GM23338 (cell line): ENCODE measurements at regions not wholly inside any gene's neighbourhood (a gene's known extent, or its start where the extent isn't known, plus 50 kb on each side); places are given as distances from the start of the nearest gene placed in this dataset.

Experiments
- CREB1 ChIP-seq: fragments of 250-450 bp; sonication (Bioruptor Pico); IDR thresholded peaks from 2 replicates; pipeline ENCODE4 v1.5.0; 2020; ENCODE audit warnings: low read depth, mild to moderate bottlenecking, moderate library complexity
- CTCF ChIP-seq, 2 experiments: fragments of 200-600 bp in 1 of 2; sonication (generic) in 1 of 2; conservative IDR thresholded peaks; 2 replicates each; pipeline versions ENCODE4 v1.5.1 to v1.6.1; 2016 to 2017; ENCODE audit warnings: antibody characterized with exemption in 2 of 2, low read depth in 2 of 2, mild to moderate bottlenecking in 2 of 2, moderate library complexity in 1 of 2
- ETS1 ChIP-seq: IDR thresholded peaks from 2 replicates; pipeline ENCODE4 v1.6.1; 2016; ENCODE audit warnings: antibody characterized with exemption
- EZH2 ChIP-seq: fragments of 200-600 bp; sonication (generic); IDR thresholded peaks from one replicate; pipeline ENCODE4 v1.8.0; 2017; ENCODE audit warnings: antibody characterized with exemption, mild to moderate bottlenecking, low read depth; ENCODE audit not compliant: unreplicated experiment
- EZH2phosphoT487 ChIP-seq: fragments of 200-600 bp; sonication (generic); IDR thresholded peaks from one replicate; pipeline ENCODE4 v1.8.1; 2018; ENCODE audit warnings: antibody characterized with exemption; ENCODE audit not compliant: unreplicated experiment
- POLR2AphosphoS5 ChIP-seq: IDR thresholded peaks from 2 replicates; pipeline ENCODE4 v1.6.1; 2016; ENCODE audit warnings: antibody characterized with exemption, low read depth
- REST ChIP-seq: IDR thresholded peaks from one replicate; pipeline ENCODE4 v1.6.1; 2018; ENCODE audit warnings: antibody characterized with exemption; ENCODE audit not compliant: unreplicated experiment
- STAT1 ChIP-seq: IDR thresholded peaks from one replicate; pipeline ENCODE4 v1.6.1; 2016; ENCODE audit warnings: antibody characterized with exemption; ENCODE audit not compliant: unreplicated experiment
- ZNF331 ChIP-seq: fragments of 250-450 bp; sonication (Bioruptor Pico); IDR thresholded peaks from 2 replicates; pipeline ENCODE4 v1.5.0; 2020; ENCODE audit warnings: low read depth, mild to moderate bottlenecking, moderate library complexity

- TF ChIP-seq ETS1 (no peak), CTCF (conservative IDR thresholded peaks at IDR 0.05; ENCODE audit: low read depth in 2 of 2) (no peak), CREB1 (CRISPR knock-in tag) (no peak), EZH2 (no peak), REST (no peak), POLR2AphosphoS5 (no peak), STAT1 (no peak), EZH2phosphoT487 (no peak), ZNF331 (no peak)
These were observed 1270.0 kb downstream of the ARAP2 start for GRCh38 chr4:34974313-34974680.
